NB4 (cell line): ENCODE measurements at regions not wholly inside any gene's neighbourhood (a gene's known extent, or its start where the extent isn't known, plus 50 kb on each side); places are given as distances from the start of the nearest gene placed in this dataset.

Source experiments
- DNase-seq: peaks from one replicate; pipeline ENCODE4 v3.0.0; 2010; ENCODE audit warnings: low read depth
- H3K4me3 ChIP-seq: one replicate; pipeline ENCODE4 v1.5.1; 2011; ENCODE audit warnings: mild to moderate bottlenecking, low read depth, low read length, moderate library complexity
- MYC ChIP-seq: IDR thresholded peaks from 2 replicates; pipeline ENCODE4 v1.6.1; 2011; ENCODE audit warnings: low read depth, low read length
- POLR2A ChIP-seq: IDR thresholded peaks from 2 replicates; pipeline ENCODE4 v1.6.1; 2011; ENCODE audit warnings: mild to moderate bottlenecking; ENCODE audit not compliant: insufficient read length; ENCODE audit errors: extremely low read depth
- TF ChIP-seq, protein P1 (sequence below): IDR thresholded peaks from one replicate; pipeline ENCODE4 v1.5.1; 2012; ENCODE audit warnings: low read depth, low read length
- TF ChIP-seq, protein P2 (sequence below): IDR thresholded peaks from 2 replicates; pipeline ENCODE4 v1.6.1; 2011; ENCODE audit warnings: low read depth, low read length

DNA sequence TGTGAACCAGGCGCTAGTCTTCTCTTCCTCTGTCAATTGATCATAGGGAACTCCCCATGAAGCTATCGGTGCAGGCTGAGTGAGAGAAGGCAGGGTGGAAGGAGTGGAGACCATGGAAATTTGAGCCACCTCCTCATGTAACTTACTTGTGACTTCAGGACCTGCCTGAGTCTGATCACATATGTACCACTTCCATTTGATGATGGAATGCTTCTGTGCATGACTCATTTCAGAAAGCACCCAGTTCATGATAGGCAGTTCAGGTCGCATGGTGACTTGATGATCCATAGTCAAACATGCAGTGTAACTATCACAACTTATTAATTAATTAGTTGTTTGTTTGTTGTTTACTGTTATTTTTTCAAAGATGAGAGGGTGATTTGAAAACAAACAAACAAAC lies 1296.7 kb downstream of the SUCLG1 start:
- TF ChIP-seq, protein P1, sequence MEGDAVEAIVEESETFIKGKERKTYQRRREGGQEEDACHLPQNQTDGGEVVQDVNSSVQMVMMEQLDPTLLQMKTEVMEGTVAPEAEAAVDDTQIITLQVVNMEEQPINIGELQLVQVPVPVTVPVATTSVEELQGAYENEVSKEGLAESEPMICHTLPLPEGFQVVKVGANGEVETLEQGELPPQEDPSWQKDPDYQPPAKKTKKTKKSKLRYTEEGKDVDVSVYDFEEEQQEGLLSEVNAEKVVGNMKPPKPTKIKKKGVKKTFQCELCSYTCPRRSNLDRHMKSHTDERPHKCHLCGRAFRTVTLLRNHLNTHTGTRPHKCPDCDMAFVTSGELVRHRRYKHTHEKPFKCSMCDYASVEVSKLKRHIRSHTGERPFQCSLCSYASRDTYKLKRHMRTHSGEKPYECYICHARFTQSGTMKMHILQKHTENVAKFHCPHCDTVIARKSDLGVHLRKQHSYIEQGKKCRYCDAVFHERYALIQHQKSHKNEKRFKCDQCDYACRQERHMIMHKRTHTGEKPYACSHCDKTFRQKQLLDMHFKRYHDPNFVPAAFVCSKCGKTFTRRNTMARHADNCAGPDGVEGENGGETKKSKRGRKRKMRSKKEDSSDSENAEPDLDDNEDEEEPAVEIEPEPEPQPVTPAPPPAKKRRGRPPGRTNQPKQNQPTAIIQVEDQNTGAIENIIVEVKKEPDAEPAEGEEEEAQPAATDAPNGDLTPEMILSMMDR = no peak
- TF ChIP-seq POLR2A (no peak), MYC (no peak)
- TF ChIP-seq, protein P2, sequence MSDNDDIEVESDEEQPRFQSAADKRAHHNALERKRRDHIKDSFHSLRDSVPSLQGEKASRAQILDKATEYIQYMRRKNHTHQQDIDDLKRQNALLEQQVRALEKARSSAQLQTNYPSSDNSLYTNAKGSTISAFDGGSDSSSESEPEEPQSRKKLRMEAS = no peak
- no peak overlapping the region for H3K4me3 ChIP-seq
- DNase-seq = no peak

DNA sequence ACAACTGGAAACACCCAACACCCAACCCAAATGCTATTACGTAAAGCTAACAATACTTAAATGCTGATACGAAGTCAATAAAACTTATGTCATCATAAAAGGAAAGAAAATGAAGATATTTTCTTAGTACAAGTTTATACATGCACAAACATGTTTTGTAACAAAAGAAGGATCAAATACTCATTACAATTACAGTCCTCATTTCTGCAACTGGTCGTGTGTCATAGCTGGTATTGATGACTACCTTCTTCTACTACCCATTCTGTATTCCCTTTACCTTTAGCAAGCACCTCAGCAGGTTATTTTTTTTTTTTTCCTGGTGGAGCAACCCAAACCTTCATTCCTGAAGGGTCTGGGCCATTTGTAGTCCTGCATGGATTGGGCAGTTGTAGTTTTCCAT lies 1298.5 kb downstream of the SUCLG1 start:
- no peak for DNase-seq
- no peak for TF ChIP-seq MYC
- TF ChIP-seq, protein P2 = no peak
- TF ChIP-seq, protein P1 = no peak
- no peak for TF ChIP-seq POLR2A

DNA sequence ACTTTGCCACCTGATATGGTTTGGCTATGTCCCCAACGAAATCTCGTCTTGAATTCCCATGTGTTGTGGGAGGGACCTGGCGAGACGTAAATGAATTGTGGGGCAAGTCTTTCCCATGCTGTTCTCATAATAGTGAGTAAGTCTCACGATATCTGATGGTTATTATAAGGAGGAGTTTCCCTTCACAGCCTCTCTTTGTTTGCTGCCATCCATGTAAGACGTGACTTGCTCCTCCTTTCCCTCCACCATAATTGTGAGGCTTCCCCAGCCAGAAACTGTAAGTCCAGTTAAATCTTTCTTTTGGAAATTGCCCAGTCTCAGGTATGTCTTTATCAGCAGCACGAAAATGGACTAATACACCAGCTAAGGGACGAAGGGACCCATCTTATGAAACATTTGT lies 1303.3 kb downstream of the SUCLG1 start:
- TF ChIP-seq POLR2A (no peak), MYC (no peak)
- TF ChIP-seq, protein P1 = no peak
- TF ChIP-seq, protein P2 = no peak
- no peak for DNase-seq
- H3K4me3 ChIP-seq = no peak overlapping the region

More for the DNA sequence above, 1298.5 kb downstream of the SUCLG1 start:
- no peak overlapping the region for H3K4me3 ChIP-seq

DNA sequence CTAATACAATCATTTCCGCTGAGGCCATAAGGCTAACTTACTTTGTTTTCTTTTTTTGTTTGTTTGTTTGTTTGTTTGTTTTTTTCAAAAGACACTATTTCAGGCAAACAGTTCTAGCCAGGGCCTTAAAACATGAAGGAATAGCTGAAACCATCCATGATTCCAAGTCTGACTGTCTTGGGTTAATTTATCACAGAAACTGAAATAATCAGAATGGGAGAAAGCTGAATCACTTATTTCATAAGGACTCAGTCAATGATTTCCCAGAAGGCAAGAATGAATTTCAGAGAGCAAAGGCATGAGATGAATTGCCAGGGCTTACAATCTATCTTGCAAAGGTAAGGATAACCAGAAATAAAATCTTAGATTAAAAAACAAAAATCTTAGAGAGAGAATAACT lies 1315.1 kb downstream of the SUCLG1 start:
- TF ChIP-seq, protein P1 = no peak
- TF ChIP-seq POLR2A (no peak), MYC (no peak)
- TF ChIP-seq, protein P2 = no peak
- DNase-seq = no peak
- no peak overlapping the region for H3K4me3 ChIP-seq

DNA sequence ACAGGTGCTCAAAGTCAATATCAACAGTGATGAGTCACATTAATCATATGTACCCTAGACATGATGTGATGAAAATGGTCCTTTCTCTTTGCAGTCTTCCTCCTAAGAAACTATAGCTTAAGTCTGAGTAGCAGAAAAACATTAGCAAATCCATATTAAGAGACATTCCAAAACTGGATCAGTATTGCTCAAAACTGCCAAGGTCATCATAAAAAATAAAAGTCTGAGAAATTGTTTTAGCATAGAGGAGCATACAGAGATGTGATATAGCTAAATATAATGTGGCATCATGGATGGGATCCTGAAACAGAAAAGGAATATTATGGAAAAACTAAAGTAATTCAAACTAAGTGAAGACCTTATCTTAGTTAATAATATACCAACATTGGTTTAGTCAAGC lies 1316.1 kb downstream of the SUCLG1 start:
- no peak overlapping the region for H3K4me3 ChIP-seq
- no peak for TF ChIP-seq POLR2A
- TF ChIP-seq, protein P1 = no peak
- TF ChIP-seq, protein P2 = no peak
- TF ChIP-seq MYC = no peak
- no peak for DNase-seq

DNA sequence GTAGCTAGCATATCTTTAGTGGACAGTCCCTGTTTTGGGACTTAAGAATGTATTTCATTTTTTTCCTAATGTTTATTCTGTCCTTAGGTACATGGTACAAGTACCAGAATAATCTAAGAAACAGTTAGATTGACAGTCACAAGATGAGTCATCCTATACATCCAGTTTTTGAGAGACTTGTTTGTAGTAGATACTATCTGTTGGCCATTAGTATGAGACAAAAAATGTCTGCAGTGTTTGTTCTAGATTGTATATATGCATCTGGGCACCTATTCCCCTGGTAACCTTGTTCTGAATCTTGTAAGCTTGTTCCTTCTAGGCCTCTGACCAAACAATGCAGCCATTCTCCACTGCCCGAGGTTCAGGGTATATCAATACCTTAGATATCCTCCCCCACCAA lies 1343.5 kb downstream of the SUCLG1 start:
- H3K4me3 ChIP-seq = no peak overlapping the region
- no peak for DNase-seq
- no peak for TF ChIP-seq MYC
- TF ChIP-seq, protein P1 = no peak
- TF ChIP-seq POLR2A = no peak
- TF ChIP-seq, protein P2 = no peak
